ENCODE measurements at regions not wholly inside any gene's neighbourhood (a gene's known extent, or its start where the extent isn't known, plus 50 kb on each side); places are given as distances from the start of the nearest gene placed in this dataset.

- no peak for TF ChIP-seq ZNF785 (CRISPR knock-in tag; IDR thresholded peaks at IDR 0.05)
- no peak for TF ChIP-seq FOXK1 (CRISPR knock-in tag; IDR thresholded peaks at IDR 0.05; ENCODE audit: borderline replicate concordance)
- peak in 1 of 2 experiments; percentile 26; a peak in 1 of 4 replicates for TF ChIP-seq RCOR1 (IDR thresholded peaks at IDR 0.05; ENCODE audit: borderline replicate concordance in 1 of 2, low read depth in 2 of 2, low read length in 2 of 2)
- TF ChIP-seq ATF3 (IDR thresholded peaks at IDR 0.05) = peak; percentile 93
- no peak; the same call in 1 of the 2 replicates for TF ChIP-seq ATF3 (CRISPR knock-in tag; conservative IDR thresholded peaks at IDR 0.05)
- peak; percentile 92 for TF ChIP-seq MEIS2 (IDR thresholded peaks at IDR 0.05; ENCODE audit: partially characterized antibody)
- peak; percentile 8 for TF ChIP-seq DACH1 (IDR thresholded peaks at IDR 0.05; ENCODE audit: partially characterized antibody)
- peak; percentile 86 for TF ChIP-seq CREB1 (IDR thresholded peaks at IDR 0.05)
- peak; percentile 80 for TF ChIP-seq CREB1 (CRISPR knock-in tag; IDR thresholded peaks at IDR 0.05)
- peak; percentile 69; the same call in 1 of the 2 replicates for TF ChIP-seq DPF2 (IDR thresholded peaks at IDR 0.05)
- TF ChIP-seq PHF21A (IDR thresholded peaks at IDR 0.05; ENCODE audit: borderline replicate concordance, low read depth) = no peak
- TF ChIP-seq, protein P1, sequence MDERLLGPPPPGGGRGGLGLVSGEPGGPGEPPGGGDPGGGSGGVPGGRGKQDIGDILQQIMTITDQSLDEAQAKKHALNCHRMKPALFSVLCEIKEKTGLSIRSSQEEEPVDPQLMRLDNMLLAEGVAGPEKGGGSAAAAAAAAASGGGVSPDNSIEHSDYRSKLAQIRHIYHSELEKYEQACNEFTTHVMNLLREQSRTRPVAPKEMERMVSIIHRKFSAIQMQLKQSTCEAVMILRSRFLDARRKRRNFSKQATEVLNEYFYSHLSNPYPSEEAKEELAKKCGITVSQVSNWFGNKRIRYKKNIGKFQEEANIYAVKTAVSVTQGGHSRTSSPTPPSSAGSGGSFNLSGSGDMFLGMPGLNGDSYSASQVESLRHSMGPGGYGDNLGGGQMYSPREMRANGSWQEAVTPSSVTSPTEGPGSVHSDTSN (CRISPR knock-in tag; IDR thresholded peaks at IDR 0.05; ENCODE audit: low read depth) = no peak
- TF ChIP-seq, protein P1 (tag; conservative IDR thresholded peaks at IDR 0.05; ENCODE audit: low read depth) = peak; percentile 75
- TF ChIP-seq GABPB1 (CRISPR knock-in tag; IDR thresholded peaks at IDR 0.05) = peak; percentile 76
- TF ChIP-seq ARHGAP35 (IDR thresholded peaks at IDR 0.05; ENCODE audit: partially characterized antibody) = no peak
- peak; percentile 74 for TF ChIP-seq CBFA2T3 (IDR thresholded peaks at IDR 0.05)
- TF ChIP-seq KDM1A (IDR thresholded peaks at IDR 0.05) = peak; percentile 65 to 80; a peak in 3 of 4 replicates
- TF ChIP-seq NFATC3 (IDR thresholded peaks at IDR 0.05) = no peak
- no peak for TF ChIP-seq ZNF445 (CRISPR knock-in tag; IDR thresholded peaks at IDR 0.05; ENCODE audit: low read depth)
- TF ChIP-seq RFX1 (IDR thresholded peaks at IDR 0.05) = peak; percentile 9; the same call in 1 of the 2 replicates
- TF ChIP-seq STAT5B (CRISPR knock-in tag; IDR thresholded peaks at IDR 0.05) = no peak
- peak; percentile 86 for TF ChIP-seq JUND (IDR thresholded peaks at IDR 0.05; ENCODE audit: borderline replicate concordance, low read depth, low read length)
- TF ChIP-seq JUND (tag; IDR thresholded peaks at IDR 0.05; ENCODE audit: borderline replicate concordance, low read depth, low read length) = peak; percentile 89
- peak; percentile 34; the same call in 1 of the 2 replicates for TF ChIP-seq KHSRP (IDR thresholded peaks at IDR 0.05)
- TF ChIP-seq TCF3 (CRISPR knock-in tag; IDR thresholded peaks at IDR 0.05) = peak; percentile 50
- TF ChIP-seq NR2C2 (CRISPR knock-in tag; IDR thresholded peaks at IDR 0.05) = no peak
- TF ChIP-seq NR2C2 (tag; IDR thresholded peaks at IDR 0.05) = no peak
- peak; percentile 68; the same call in 1 of the 2 replicates for TF ChIP-seq SMARCA4 (IDR thresholded peaks at IDR 0.05)
- no peak for TF ChIP-seq ZNF143 (CRISPR knock-in tag; IDR thresholded peaks at IDR 0.05)
- no peak for TF ChIP-seq POLR2A (conservative IDR thresholded peaks at IDR 0.05)
- 0 out of 2 replicates have a peak, but pooled peaks have one; percentile 26 for TF ChIP-seq CBFA2T2 (conservative IDR thresholded peaks at IDR 0.05)
- no peak for TF ChIP-seq SREBF2 (CRISPR knock-in tag; IDR thresholded peaks at IDR 0.05)
- TF ChIP-seq ATF1 (CRISPR knock-in tag; IDR thresholded peaks at IDR 0.05) = no peak
- peak; percentile 69 for TF ChIP-seq ATF1 (tag; IDR thresholded peaks at IDR 0.05)
- TF ChIP-seq NCOR1 (IDR thresholded peaks at IDR 0.05) = peak; percentile 29; the same call in 1 of the 2 replicates
Measured at GRCh38 chr10:28778524-28778923, 101.2 kb downstream of the BAMBI start (continued).
